CD4-positive, alpha-beta T cell (primary cell): ENCODE measurements at regions not wholly inside any gene's neighbourhood (a gene's known extent, or its start where the extent isn't known, plus 50 kb on each side); places are given as distances from the start of the nearest gene placed in this dataset.

Experiments used
- ATAC-seq: fragments of 200-7000 bp; cut with Tn5 transposase; one replicate; pipeline ENCODE4 v1.10.0; 2022; ENCODE audit warnings: mild to moderate bottlenecking; ENCODE audit not compliant: poor library complexity
- CTCF ChIA-PET: fragments of 350-600 bp; sonication (Branson Sonifier 250); formaldehyde crosslinking; loops from one replicate; lab custom pipeline; 2021; ENCODE audit warnings: antibody characterized with exemption, inconsistent platforms; lab: Charles Lee
- POLR2A ChIA-PET: fragments of 350-600 bp; sonication (Branson Sonifier 250); formaldehyde crosslinking; loops from one replicate; lab custom pipeline; 2021; ENCODE audit warnings: antibody characterized with exemption, inconsistent platforms; lab: Charles Lee
- DNase-seq, 14 experiments: peaks; one replicate each; pipeline ENCODE4 v3.0.0-alpha.2; 2013 to 2020; ENCODE audit warnings: mixed read lengths in 2 of 14
- H3K27ac ChIP-seq, 2 donors: one replicate each; pipeline versions ENCODE4 v1.5.1 to v1.7.0; 2013; ENCODE audit warnings: low read length in 2 of 2, low read depth in 1 of 2, mild to moderate bottlenecking in 1 of 2
- H3K27me3 ChIP-seq, 2 experiments: 1 replicate in 1 of 2; 2 replicates in 1 of 2; pipeline versions ENCODE4 v1.6.1 to v1.7.0; 2013; ENCODE audit warnings: low read length in 2 of 2, control low read depth in 1 of 2, mild to moderate bottlenecking in 1 of 2, moderate library complexity in 1 of 2; ENCODE audit not compliant: insufficient read depth in 2 of 2, control insufficient read depth in 1 of 2
- H3K36me3 ChIP-seq: one replicate; pipeline ENCODE4 v1.6.1; 2013; ENCODE audit warnings: low read length, control low read depth; ENCODE audit not compliant: insufficient read depth
- H3K4me1 ChIP-seq: one replicate; pipeline ENCODE4 v1.6.1; 2013; ENCODE audit warnings: low read length, control low read depth; ENCODE audit not compliant: insufficient read depth
- H3K4me3 ChIP-seq: one replicate; pipeline ENCODE4 v1.5.1; 2013; ENCODE audit warnings: mild to moderate bottlenecking, low read length, moderate library complexity
- H3K9me3 ChIP-seq, 2 experiments: 1 replicate in 1 of 2; 2 replicates in 1 of 2; pipeline versions ENCODE4 v1.6.1 to v1.7.0; 2013; ENCODE audit warnings: low read length in 2 of 2, mild to moderate bottlenecking in 2 of 2, control low read depth in 1 of 2, moderate library complexity in 1 of 2; ENCODE audit not compliant: control insufficient read depth in 1 of 2, insufficient read depth in 1 of 2
- H3K27ac Mint-ChIP-seq: one replicate; pipeline ENCODE4 v1.8.0; 2020; ENCODE audit warnings: mixed read lengths
- H3K27me3 Mint-ChIP-seq: one replicate; pipeline ENCODE4 v1.8.0; 2021; ENCODE audit warnings: mixed read lengths
- H3K36me3 Mint-ChIP-seq: one replicate; pipeline ENCODE4 v1.8.0; 2021; ENCODE audit warnings: low read depth, mixed read lengths
- H3K4me1 Mint-ChIP-seq: one replicate; pipeline ENCODE4 v1.8.0; 2021; ENCODE audit warnings: low read depth, mixed read lengths
- H3K4me3 Mint-ChIP-seq: one replicate; pipeline ENCODE4 v1.8.0; 2020; ENCODE audit warnings: mild to moderate bottlenecking, mixed read lengths
- H3K9me3 Mint-ChIP-seq: one replicate; pipeline ENCODE4 v1.8.0; 2020; ENCODE audit warnings: mixed read lengths
- intact Hi-C, 2 experiments: fragments of 100-400 bp; cut with DNase I in 1 of 2; cut with micrococcal nuclease in 1 of 2; formaldehyde crosslinking; loops; one replicate each; pipeline versions ENCODE4 v1.15.1 to v1.9.0; 2023 to 2025; cut with DNase I, micrococcal nuclease
- TF ChIP-seq, protein P1 (sequence below): fragments of 200-600 bp; IDR thresholded peaks from one replicate; pipeline ENCODE4 v1.8.0; 2022; ENCODE audit warnings: antibody characterized with exemption, mild to moderate bottlenecking

DNA sequence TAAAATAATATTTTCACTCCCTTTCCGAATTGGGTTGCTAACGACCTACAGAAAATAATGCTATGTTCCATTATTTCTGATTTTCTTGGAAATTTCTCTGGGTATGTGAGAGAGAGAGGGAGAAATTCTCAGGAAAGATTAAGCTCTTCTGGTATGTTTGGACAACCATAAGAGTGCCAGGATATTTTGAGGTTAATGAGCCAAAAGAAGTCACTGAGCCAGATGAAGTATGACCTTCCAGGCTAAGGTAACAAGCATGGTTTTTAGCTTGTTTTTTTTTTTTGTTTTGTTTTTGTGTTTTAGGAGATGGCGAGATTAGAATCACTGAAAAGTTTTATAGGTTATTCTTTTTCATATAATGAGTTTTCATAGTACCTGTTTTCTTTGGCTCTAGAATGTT, 171.0 kb upstream of the FOXP2 start:
- TF ChIP-seq, protein P1, sequence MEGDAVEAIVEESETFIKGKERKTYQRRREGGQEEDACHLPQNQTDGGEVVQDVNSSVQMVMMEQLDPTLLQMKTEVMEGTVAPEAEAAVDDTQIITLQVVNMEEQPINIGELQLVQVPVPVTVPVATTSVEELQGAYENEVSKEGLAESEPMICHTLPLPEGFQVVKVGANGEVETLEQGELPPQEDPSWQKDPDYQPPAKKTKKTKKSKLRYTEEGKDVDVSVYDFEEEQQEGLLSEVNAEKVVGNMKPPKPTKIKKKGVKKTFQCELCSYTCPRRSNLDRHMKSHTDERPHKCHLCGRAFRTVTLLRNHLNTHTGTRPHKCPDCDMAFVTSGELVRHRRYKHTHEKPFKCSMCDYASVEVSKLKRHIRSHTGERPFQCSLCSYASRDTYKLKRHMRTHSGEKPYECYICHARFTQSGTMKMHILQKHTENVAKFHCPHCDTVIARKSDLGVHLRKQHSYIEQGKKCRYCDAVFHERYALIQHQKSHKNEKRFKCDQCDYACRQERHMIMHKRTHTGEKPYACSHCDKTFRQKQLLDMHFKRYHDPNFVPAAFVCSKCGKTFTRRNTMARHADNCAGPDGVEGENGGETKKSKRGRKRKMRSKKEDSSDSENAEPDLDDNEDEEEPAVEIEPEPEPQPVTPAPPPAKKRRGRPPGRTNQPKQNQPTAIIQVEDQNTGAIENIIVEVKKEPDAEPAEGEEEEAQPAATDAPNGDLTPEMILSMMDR: no peak
- Mint-ChIP-seq H3K4me3 (no peak overlapping the region), H3K27ac (no peak overlapping the region), H3K9me3 (peaks cover 2% of the 10 kb centered on the region), H3K27me3 (no peaks in the 10 kb centered on the region), H3K4me1 (no peaks in the 10 kb centered on the region), H3K36me3 (no peaks in the 10 kb centered on the region)
- DNase-seq (no peak), ATAC-seq (no peak)
- Histone ChIP-seq H3K9me3 (no peaks in the 10 kb centered on the region), H3K36me3 (no peaks in the 10 kb centered on the region), H3K4me1 (no peaks in the 10 kb centered on the region), H3K4me3 (no peak overlapping the region), H3K27me3 (no peaks in the 10 kb centered on the region), H3K27ac (no peak overlapping the region)
- CTCF ChIA-PET: no interaction called here
- POLR2A ChIA-PET: no interaction called here
- intact Hi-C loops: no loop called here

DNA sequence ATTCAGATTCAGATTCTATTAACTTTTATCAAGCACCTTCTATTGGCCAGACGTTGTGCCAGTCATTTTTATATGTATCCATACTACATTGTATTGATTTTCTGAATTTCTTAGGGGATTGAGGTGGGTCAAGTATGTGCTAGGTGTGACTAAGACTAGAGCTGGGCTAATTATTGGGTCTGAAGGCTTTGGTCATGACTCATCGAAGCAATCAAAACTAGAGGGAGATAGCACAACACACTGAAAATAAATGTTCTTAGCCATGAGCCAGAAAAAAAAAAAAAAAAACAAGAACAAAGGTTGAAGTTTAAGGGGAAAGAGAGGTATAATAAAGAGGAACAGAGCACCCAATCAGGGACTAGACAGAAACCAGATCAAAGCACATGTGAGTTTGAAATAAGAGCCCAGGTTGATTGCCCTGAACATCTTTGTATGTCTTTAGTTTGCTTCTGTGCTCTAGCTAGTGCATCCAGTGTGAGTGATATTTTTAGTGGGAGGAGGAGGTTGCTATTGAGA, 171.6 kb upstream of the FOXP2 start:
- intact Hi-C loops: no loop called here
- no peak overlapping the region for H3K27ac ChIP-seq
- H3K36me3 Mint-ChIP-seq: no peaks in the 10 kb centered on the region
- ChIA-PET POLR2A (no interaction called here), CTCF (no interaction called here)
- DNase-seq: no peak
- no peak for ATAC-seq
- no peaks in the 10 kb centered on the region for H3K27me3 ChIP-seq
- no peaks in the 10 kb centered on the region for H3K27me3 Mint-ChIP-seq
- no peak overlapping the region for H3K4me3 Mint-ChIP-seq
- H3K36me3 ChIP-seq: no peaks in the 10 kb centered on the region
- H3K4me3 ChIP-seq: no peak overlapping the region
- no peaks in the 10 kb centered on the region for H3K9me3 ChIP-seq
- no peaks in the 10 kb centered on the region for H3K4me1 Mint-ChIP-seq
- TF ChIP-seq, protein P1: no peak
- H3K4me1 ChIP-seq: no peaks in the 10 kb centered on the region
- H3K27ac Mint-ChIP-seq: no peak overlapping the region
- H3K9me3 Mint-ChIP-seq: peaks cover 2% of the 10 kb centered on the region

DNA sequence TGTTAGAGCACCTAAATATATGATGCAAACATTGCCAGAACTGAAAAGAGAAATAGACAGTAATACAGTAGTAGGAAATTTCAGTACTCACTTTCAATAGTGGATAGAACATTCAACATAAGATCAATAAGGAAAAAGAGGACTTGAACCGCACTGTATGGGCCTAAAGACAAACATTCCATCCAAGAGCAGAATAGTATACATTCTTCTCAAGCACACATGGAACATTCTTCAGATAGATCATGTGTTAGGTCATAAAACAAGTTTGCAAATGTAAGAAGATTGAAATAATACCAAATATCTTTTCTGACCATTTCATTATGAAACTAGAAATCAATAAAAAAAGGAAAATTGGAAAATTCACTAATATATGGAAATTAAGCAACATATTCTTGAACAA, 185.4 kb upstream of the FOXP2 start:
- no peaks in the 10 kb centered on the region for H3K4me1 ChIP-seq
- intact Hi-C loops: no loop called here
- POLR2A ChIA-PET: no interaction called here
- Mint-ChIP-seq H3K4me1 (no peaks in the 10 kb centered on the region), H3K4me3 (no peak overlapping the region), H3K9me3 (no peaks in the 10 kb centered on the region), H3K27me3 (no peaks in the 10 kb centered on the region), H3K36me3 (no peaks in the 10 kb centered on the region), H3K27ac (no peak overlapping the region)
- no peaks in the 10 kb centered on the region for H3K9me3 ChIP-seq
- no peak overlapping the region for H3K4me3 ChIP-seq
- H3K36me3 ChIP-seq: no peaks in the 10 kb centered on the region
- no peak for DNase-seq
- CTCF ChIA-PET: no interaction called here
- TF ChIP-seq, protein P1: no peak
- no peak for ATAC-seq
- H3K27ac ChIP-seq: no peak overlapping the region
- H3K27me3 ChIP-seq: no peaks in the 10 kb centered on the region
